ENCODE measurements at regions not wholly inside any gene's neighbourhood (a gene's known extent, or its start where the extent isn't known, plus 50 kb on each side); places are given as distances from the start of the nearest gene placed in this dataset.

DNA sequence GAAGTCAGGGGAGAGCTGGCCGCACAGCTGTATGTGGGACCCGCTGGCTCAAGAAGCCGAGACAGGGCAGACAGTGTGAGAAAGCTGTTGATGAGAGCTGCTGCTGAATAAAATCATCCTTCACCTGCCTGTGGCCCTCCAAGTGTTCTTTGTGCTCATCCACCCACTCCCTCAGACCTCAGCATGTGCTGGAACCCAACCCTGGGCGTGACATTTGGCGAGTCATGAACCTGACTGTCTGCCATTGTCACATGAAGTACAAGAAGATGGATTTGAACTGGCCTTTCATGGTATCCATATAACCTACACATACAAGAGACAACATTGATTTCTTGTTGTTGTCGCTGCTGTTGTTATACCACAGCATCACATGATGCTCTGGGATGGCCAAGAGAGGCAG lies 139.7 kb upstream of the PLCXD3 start:
- no peak overlapping the region for H3K4me3 ChIP-seq (ENCODE audit: low read length in 2 of 2)
- H4K91ac ChIP-seq (ENCODE audit: low read depth, low read length, poor library complexity), result no peak overlapping the region
- H3K36me3 ChIP-seq (replicated peaks in 1 of 2; ENCODE audit: control insufficient read depth in 2 of 2, insufficient read depth in 2 of 2, low read length in 2 of 2), result no peaks in the 10 kb centered on the region
- H3K18ac ChIP-seq (ENCODE audit: low read length), result no peak overlapping the region
- H3K4me1 ChIP-seq (ENCODE audit: control insufficient read depth in 2 of 2, insufficient read depth in 1 of 2, low read depth in 1 of 2, low read length in 2 of 2), result no peaks in the 10 kb centered on the region
- H3K23ac ChIP-seq (ENCODE audit: low read depth, low read length, poor library complexity), result no peak overlapping the region
- no peaks in the 10 kb centered on the region for H3K79me1 ChIP-seq (ENCODE audit: low read depth, low read length)
- H3K9ac ChIP-seq (ENCODE audit: low read depth, low read length, poor library complexity), result no peak overlapping the region
- no peak overlapping the region for H2AFZ ChIP-seq (ENCODE audit: low read length)
- no peak overlapping the region for H3K27ac ChIP-seq (replicated peaks; ENCODE audit: low read length)
- no peak overlapping the region for H2BK120ac ChIP-seq (ENCODE audit: low read depth, low read length)
- DNase-seq (ENCODE audit: low spot score), result no peak
- no peak overlapping the region for H2BK12ac ChIP-seq (ENCODE audit: low read length)
- no peak overlapping the region for H2BK5ac ChIP-seq (ENCODE audit: low read length)
- H3K9me3 ChIP-seq (replicated peaks in 1 of 2; ENCODE audit: control insufficient read depth in 2 of 2, insufficient read depth in 1 of 2, low read depth in 1 of 2, low read length in 2 of 2), result no peaks in the 10 kb centered on the region
- no peaks in the 10 kb centered on the region for H3K27me3 ChIP-seq (ENCODE audit: control insufficient read depth in 3 of 3, insufficient read depth in 3 of 3, low read depth in 1 of 3, low read length in 3 of 3)
- H3K14ac ChIP-seq (ENCODE audit: low read length), result no peak overlapping the region
- no peak overlapping the region for H3K4ac ChIP-seq (ENCODE audit: low read length)
- no peak overlapping the region for H3K4me2 ChIP-seq (ENCODE audit: insufficient read depth, low read length, poor library complexity, severe bottlenecking)
- no peak overlapping the region for H4K8ac ChIP-seq (ENCODE audit: low read depth, low read length)
- H2AK5ac ChIP-seq (ENCODE audit: low read depth, low read length), result no peak overlapping the region
- no peak overlapping the region for H2BK15ac ChIP-seq (ENCODE audit: low read length)
- no CpG with 5 or more reads among the region's 6 CpGs for WGBS, 2 donors (ENCODE audit: extremely low coverage in 2 of 2, insufficient read length in 2 of 2, insufficient replicate concordance in 1 of 2)

DNA sequence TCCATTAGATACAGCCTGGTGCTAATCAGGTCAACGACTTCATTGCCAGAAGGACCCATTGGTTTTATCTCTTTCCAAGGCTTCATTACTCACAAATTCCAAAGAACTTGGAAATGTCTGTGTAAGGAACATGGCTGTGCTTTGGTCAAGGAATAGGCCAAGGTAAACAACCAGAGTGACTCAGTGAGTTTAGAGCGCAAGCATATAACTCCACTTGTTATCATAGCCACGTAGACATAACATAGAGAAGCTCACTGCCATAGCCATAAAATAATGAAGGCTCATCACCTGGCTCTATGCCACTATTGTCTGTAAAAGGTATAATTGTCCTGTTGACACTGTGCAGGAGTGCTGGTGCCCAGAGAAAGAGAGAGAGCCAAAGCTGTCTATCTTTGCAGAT lies 139.3 kb upstream of the PLCXD3 start:
- Histone ChIP-seq H3K9ac (ENCODE audit: low read depth, low read length, poor library complexity) (no peak overlapping the region), H4K8ac (ENCODE audit: low read depth, low read length) (no peak overlapping the region), H3K4me3 (ENCODE audit: low read length in 2 of 2) (no peak overlapping the region), H2BK120ac (ENCODE audit: low read depth, low read length) (no peak overlapping the region), H2BK5ac (ENCODE audit: low read length) (no peak overlapping the region), H2BK15ac (ENCODE audit: low read length) (no peak overlapping the region), H3K14ac (ENCODE audit: low read length) (no peak overlapping the region), H2AFZ (ENCODE audit: low read length) (no peak overlapping the region), H3K79me1 (ENCODE audit: low read depth, low read length) (no peaks in the 10 kb centered on the region), H4K91ac (ENCODE audit: low read depth, low read length, poor library complexity) (no peak overlapping the region), H3K4me2 (ENCODE audit: insufficient read depth, low read length, poor library complexity, severe bottlenecking) (no peak overlapping the region), H3K18ac (ENCODE audit: low read length) (no peak overlapping the region), H3K9me3 (replicated peaks in 1 of 2; ENCODE audit: control insufficient read depth in 2 of 2, insufficient read depth in 1 of 2, low read depth in 1 of 2, low read length in 2 of 2) (no peaks in the 10 kb centered on the region), H3K27ac (replicated peaks; ENCODE audit: low read length) (no peak overlapping the region), H3K4ac (ENCODE audit: low read length) (no peak overlapping the region), H2BK12ac (ENCODE audit: low read length) (no peak overlapping the region), H3K36me3 (replicated peaks in 1 of 2; ENCODE audit: control insufficient read depth in 2 of 2, insufficient read depth in 2 of 2, low read length in 2 of 2) (no peaks in the 10 kb centered on the region), H3K23ac (ENCODE audit: low read depth, low read length, poor library complexity) (no peak overlapping the region), H2AK5ac (ENCODE audit: low read depth, low read length) (no peak overlapping the region), H3K27me3 (ENCODE audit: control insufficient read depth in 3 of 3, insufficient read depth in 3 of 3, low read depth in 1 of 3, low read length in 3 of 3) (no peaks in the 10 kb centered on the region), H3K4me1 (ENCODE audit: control insufficient read depth in 2 of 2, insufficient read depth in 1 of 2, low read depth in 1 of 2, low read length in 2 of 2) (no peaks in the 10 kb centered on the region)
- WGBS, 2 donors (ENCODE audit: extremely low coverage in 2 of 2, insufficient read length in 2 of 2, insufficient replicate concordance in 1 of 2), result no CpG with 5 or more reads among the region's 3 CpGs
- DNase-seq (ENCODE audit: low spot score), result no peak

DNA sequence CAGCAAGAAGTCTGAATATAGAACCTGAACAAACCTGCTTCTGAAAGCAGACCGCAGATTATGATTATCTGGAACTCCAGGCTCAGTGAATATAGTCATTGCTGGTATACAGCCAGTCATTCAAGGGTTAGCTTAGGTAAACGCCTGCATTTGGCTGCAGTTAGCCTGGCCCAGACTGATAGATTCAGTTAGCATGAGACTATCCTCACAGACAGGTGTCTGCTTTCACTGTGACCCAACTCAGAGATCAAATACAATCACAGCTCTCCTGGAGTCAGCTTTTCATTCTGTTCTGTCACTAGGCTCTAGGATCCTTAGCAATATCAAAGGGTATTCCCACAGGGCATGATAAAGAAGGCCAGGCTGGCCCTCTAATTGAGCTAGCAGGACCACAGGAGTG lies 138.6 kb upstream of the PLCXD3 start:
- Histone ChIP-seq H2AK5ac (ENCODE audit: low read depth, low read length) (no peak overlapping the region), H3K23ac (ENCODE audit: low read depth, low read length, poor library complexity) (no peak overlapping the region), H3K4me1 (ENCODE audit: control insufficient read depth in 2 of 2, insufficient read depth in 1 of 2, low read depth in 1 of 2, low read length in 2 of 2) (no peaks in the 10 kb centered on the region), H3K4me2 (ENCODE audit: insufficient read depth, low read length, poor library complexity, severe bottlenecking) (no peak overlapping the region), H2BK15ac (ENCODE audit: low read length) (no peak overlapping the region), H3K79me1 (ENCODE audit: low read depth, low read length) (no peaks in the 10 kb centered on the region), H4K8ac (ENCODE audit: low read depth, low read length) (no peak overlapping the region), H2BK120ac (ENCODE audit: low read depth, low read length) (no peak overlapping the region), H3K27ac (replicated peaks; ENCODE audit: low read length) (no peak overlapping the region), H3K36me3 (replicated peaks in 1 of 2; ENCODE audit: control insufficient read depth in 2 of 2, insufficient read depth in 2 of 2, low read length in 2 of 2) (no peaks in the 10 kb centered on the region), H2BK5ac (ENCODE audit: low read length) (no peak overlapping the region), H2AFZ (ENCODE audit: low read length) (no peak overlapping the region), H3K18ac (ENCODE audit: low read length) (no peak overlapping the region), H3K4ac (ENCODE audit: low read length) (no peak overlapping the region), H3K27me3 (ENCODE audit: control insufficient read depth in 3 of 3, insufficient read depth in 3 of 3, low read depth in 1 of 3, low read length in 3 of 3) (no peaks in the 10 kb centered on the region), H3K9me3 (replicated peaks in 1 of 2; ENCODE audit: control insufficient read depth in 2 of 2, insufficient read depth in 1 of 2, low read depth in 1 of 2, low read length in 2 of 2) (no peaks in the 10 kb centered on the region), H3K14ac (ENCODE audit: low read length) (no peak overlapping the region), H3K9ac (ENCODE audit: low read depth, low read length, poor library complexity) (no peak overlapping the region), H3K4me3 (ENCODE audit: low read length in 2 of 2) (no peak overlapping the region), H2BK12ac (ENCODE audit: low read length) (no peak overlapping the region), H4K91ac (ENCODE audit: low read depth, low read length, poor library complexity) (no peak overlapping the region)
- WGBS, 2 donors (ENCODE audit: extremely low coverage in 2 of 2, insufficient read length in 2 of 2, insufficient replicate concordance in 1 of 2), result no CpG with 5 or more reads among the region's 2 CpGs
- DNase-seq (ENCODE audit: low spot score), result no peak

DNA sequence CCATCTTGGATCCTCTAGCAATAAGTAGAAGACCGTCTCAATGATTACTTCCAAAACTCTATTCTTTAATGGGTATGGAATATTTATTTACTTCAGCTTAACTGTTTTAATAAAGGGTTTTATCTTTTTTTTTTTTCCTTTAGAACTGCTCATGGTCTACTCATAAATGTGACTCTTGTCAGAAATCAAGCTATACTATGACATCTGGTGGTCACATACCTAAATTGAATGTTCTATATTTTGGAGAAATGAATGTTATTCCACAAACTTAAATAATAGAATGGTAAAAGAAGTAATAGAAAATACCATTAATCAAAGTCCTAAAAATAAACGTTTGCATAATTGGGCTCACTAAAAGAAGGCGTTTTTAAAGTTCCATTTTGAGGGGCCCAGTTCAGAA lies 131.2 kb upstream of the PLCXD3 start:
- Histone ChIP-seq H2AK5ac (ENCODE audit: low read depth, low read length) (no peak overlapping the region), H3K4me3 (ENCODE audit: low read length in 2 of 2) (no peak overlapping the region), H3K4me1 (ENCODE audit: control insufficient read depth in 2 of 2, insufficient read depth in 1 of 2, low read depth in 1 of 2, low read length in 2 of 2) (no peaks in the 10 kb centered on the region), H4K8ac (ENCODE audit: low read depth, low read length) (no peak overlapping the region), H3K4me2 (ENCODE audit: insufficient read depth, low read length, poor library complexity, severe bottlenecking) (no peak overlapping the region), H3K27me3 (ENCODE audit: control insufficient read depth in 3 of 3, insufficient read depth in 3 of 3, low read depth in 1 of 3, low read length in 3 of 3) (no peaks in the 10 kb centered on the region), H3K79me1 (ENCODE audit: low read depth, low read length) (no peaks in the 10 kb centered on the region), H2BK120ac (ENCODE audit: low read depth, low read length) (no peak overlapping the region), H3K18ac (ENCODE audit: low read length) (no peak overlapping the region), H3K36me3 (replicated peaks in 1 of 2; ENCODE audit: control insufficient read depth in 2 of 2, insufficient read depth in 2 of 2, low read length in 2 of 2) (no peaks in the 10 kb centered on the region), H2BK12ac (ENCODE audit: low read length) (no peak overlapping the region), H3K9me3 (replicated peaks in 1 of 2; ENCODE audit: control insufficient read depth in 2 of 2, insufficient read depth in 1 of 2, low read depth in 1 of 2, low read length in 2 of 2) (no peaks in the 10 kb centered on the region), H3K23ac (ENCODE audit: low read depth, low read length, poor library complexity) (no peak overlapping the region), H3K9ac (ENCODE audit: low read depth, low read length, poor library complexity) (no peak overlapping the region), H2BK5ac (ENCODE audit: low read length) (no peak overlapping the region), H2AFZ (ENCODE audit: low read length) (no peak overlapping the region), H3K27ac (replicated peaks; ENCODE audit: low read length) (no peak overlapping the region), H4K91ac (ENCODE audit: low read depth, low read length, poor library complexity) (no peak overlapping the region), H3K14ac (ENCODE audit: low read length) (no peak overlapping the region), H2BK15ac (ENCODE audit: low read length) (no peak overlapping the region), H3K4ac (ENCODE audit: low read length) (no peak overlapping the region)
- no peak for DNase-seq (ENCODE audit: low spot score)
- no CpG with 5 or more reads among the region's 3 CpGs for WGBS, 2 donors (ENCODE audit: extremely low coverage in 2 of 2, insufficient read length in 2 of 2, insufficient replicate concordance in 1 of 2)
